Effector memory CD8-positive, alpha-beta T cell (primary cell): ENCODE measurements at regions not wholly inside any gene's neighbourhood (a gene's known extent, or its start where the extent isn't known, plus 50 kb on each side); places are given as distances from the start of the nearest gene placed in this dataset.
"Not testable (repeated sequence)": the region's sequence is repeated elsewhere in the genome, so short reads cannot be mapped to it uniquely, and the experiment has no call there.

ENCODE experiments used
- ATAC-seq: fragments of 150-1000 bp; cut with Tn5 transposase; replicated peaks from 2 replicates; pipeline ENCODE4 v1.10.0; 2021; ENCODE audit warnings: mild to moderate bottlenecking, moderate library complexity
- DNase-seq, 3 experiments: peaks; one replicate each; pipeline ENCODE4 v3.0.0; 2021
- H3K27ac Mint-ChIP-seq, 2 donors: one replicate each; pipeline ENCODE4 v1.8.0; 2022; ENCODE audit warnings: mild to moderate bottlenecking in 2 of 2, mixed read lengths in 2 of 2, moderate library complexity in 2 of 2
- H3K27me3 Mint-ChIP-seq, 2 donors: one replicate each; pipeline ENCODE4 v1.8.0; 2022; ENCODE audit warnings: mixed read lengths in 2 of 2
- H3K36me3 Mint-ChIP-seq: one replicate; pipeline ENCODE4 v1.8.0; 2022; ENCODE audit warnings: mild to moderate bottlenecking, moderate library complexity, mixed read lengths; ENCODE audit not compliant: insufficient read depth
- H3K4me1 Mint-ChIP-seq, 2 donors: one replicate each; pipeline ENCODE4 v1.8.0; 2022; ENCODE audit warnings: low read depth in 2 of 2, mixed read lengths in 2 of 2
- H3K4me3 Mint-ChIP-seq, 2 donors: one replicate each; pipeline ENCODE4 v1.8.0; 2022; ENCODE audit warnings: mild to moderate bottlenecking in 2 of 2, mixed read lengths in 2 of 2, moderate library complexity in 2 of 2
- H3K9me3 Mint-ChIP-seq, 2 donors: one replicate each; pipeline ENCODE4 v1.8.0; 2022; ENCODE audit warnings: mixed read lengths in 2 of 2

DNA sequence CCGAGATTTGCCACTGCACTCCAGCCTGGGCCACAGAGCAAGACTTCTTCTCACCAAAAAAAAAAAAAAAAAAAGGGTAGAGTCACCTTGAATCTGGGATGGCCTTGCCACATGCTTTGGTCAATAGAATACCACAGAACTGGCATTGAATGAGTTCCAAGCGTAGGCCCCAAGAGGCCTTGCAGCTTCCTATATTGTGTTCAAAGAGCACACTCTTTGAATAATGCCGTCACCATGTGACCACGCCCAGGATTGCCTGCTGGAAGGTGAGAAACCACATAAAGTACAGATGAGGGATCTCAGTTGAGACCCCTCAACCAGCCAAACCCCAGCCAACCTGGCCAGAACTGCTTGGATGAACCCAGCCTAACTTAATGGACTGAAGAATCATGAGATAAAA is 239.2 kb upstream of the AMIGO2 start:
- ATAC-seq, result peak; percentile 14
- H3K4me1 Mint-ChIP-seq, result peaks cover 7 to 16% of the 10 kb centered on the region in 2 donors
- DNase-seq, result no peak
- no peaks in the 10 kb centered on the region for H3K27me3 Mint-ChIP-seq
- no peak overlapping the region for H3K4me3 Mint-ChIP-seq
- H3K27ac Mint-ChIP-seq, result peak overlapping the region; percentile 54 to 94
- H3K36me3 Mint-ChIP-seq, result peaks cover 6% of the 10 kb centered on the region
- H3K9me3 Mint-ChIP-seq, result no peaks in the 10 kb centered on the region

DNA sequence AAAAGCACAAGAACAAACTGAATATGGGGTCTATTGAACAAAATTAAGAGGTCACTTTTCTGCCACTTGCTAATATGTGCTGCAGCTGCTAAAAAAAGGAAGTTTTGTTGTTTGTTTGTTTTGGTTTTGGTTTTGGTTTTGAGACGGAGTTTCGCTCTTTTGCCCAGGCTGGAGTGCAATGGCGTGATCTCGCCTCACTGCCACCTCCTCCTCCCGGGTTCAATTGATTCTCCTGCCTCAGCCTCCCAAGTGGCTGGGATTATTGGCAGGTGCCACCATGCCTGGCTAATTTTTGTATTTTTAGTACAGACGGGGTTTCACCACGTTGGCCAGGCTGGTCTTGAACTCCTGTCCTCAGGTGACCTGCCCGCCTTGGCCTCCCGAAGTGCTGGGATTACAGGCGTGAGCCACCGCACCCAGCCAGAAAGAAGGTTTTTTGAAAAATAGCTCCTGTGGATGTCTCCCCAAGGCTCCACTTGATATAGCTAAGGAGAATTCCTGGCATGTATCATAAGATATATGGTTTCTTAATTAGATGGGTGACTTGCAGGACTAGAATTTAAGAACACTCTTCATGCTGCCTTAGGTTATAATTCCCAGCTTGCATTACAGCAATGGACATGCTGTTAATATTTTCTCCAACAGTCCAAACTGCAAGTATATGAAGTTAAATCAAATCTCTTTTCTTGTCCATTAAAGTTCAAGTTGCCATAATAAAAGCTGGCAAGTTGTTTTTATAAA is 237.6 kb upstream of the AMIGO2 start:
- ATAC-seq (peak; percentile 70), DNase-seq (peak in 2 of 3 experiments; percentile 16 to 24)
- Mint-ChIP-seq H3K4me3 (peak overlapping the region; percentile 68 to 73), H3K4me1 (peaks cover 12 to 27% of the 10 kb centered on the region in 2 donors), H3K27me3 (no peaks in the 10 kb centered on the region), H3K36me3 (peaks cover 6% of the 10 kb centered on the region), H3K27ac (peak overlapping the region; percentile 88 to 94), H3K9me3 (no peaks in the 10 kb centered on the region)

GRCh38 chr12:47316609-47317049 is 236.9 kb upstream of the AMIGO2 start:
- Mint-ChIP-seq H3K4me3 (peak overlapping the region; percentile 68 to 73), H3K9me3 (no peaks in the 10 kb centered on the region), H3K27me3 (no peaks in the 10 kb centered on the region), H3K4me1 (peaks cover 12 to 27% of the 10 kb centered on the region in 2 donors), H3K36me3 (peaks cover 6% of the 10 kb centered on the region), H3K27ac (peak overlapping the region; percentile 88 to 94)
- ATAC-seq (no peak), DNase-seq (no peak)

GRCh38 chr12:47314996-47315395 is 235.2 kb upstream of the AMIGO2 start:
- Mint-ChIP-seq H3K4me1 (peaks cover 13 to 27% of the 10 kb centered on the region in 2 donors), H3K36me3 (peaks cover 6% of the 10 kb centered on the region), H3K4me3 (no peak overlapping the region), H3K9me3 (no peaks in the 10 kb centered on the region), H3K27me3 (no peaks in the 10 kb centered on the region), H3K27ac (peak overlapping the region in 1 of 2 donors; percentile 59)
- ATAC-seq (no peak), DNase-seq (no peak)

GRCh38 chr12:47312808-47313426 is 233.2 kb upstream of the AMIGO2 start:
- no peak overlapping the region for H3K4me3 Mint-ChIP-seq
- peaks cover 11 to 24% of the 10 kb centered on the region in 2 donors for H3K4me1 Mint-ChIP-seq
- DNase-seq (no peak), ATAC-seq (no peak)
- no peaks in the 10 kb centered on the region for H3K27me3 Mint-ChIP-seq
- peaks cover 3% of the 10 kb centered on the region for H3K36me3 Mint-ChIP-seq
- H3K9me3 Mint-ChIP-seq, result no peaks in the 10 kb centered on the region
- H3K27ac Mint-ChIP-seq, result peak overlapping the region in 1 of 2 donors; percentile 60

DNA sequence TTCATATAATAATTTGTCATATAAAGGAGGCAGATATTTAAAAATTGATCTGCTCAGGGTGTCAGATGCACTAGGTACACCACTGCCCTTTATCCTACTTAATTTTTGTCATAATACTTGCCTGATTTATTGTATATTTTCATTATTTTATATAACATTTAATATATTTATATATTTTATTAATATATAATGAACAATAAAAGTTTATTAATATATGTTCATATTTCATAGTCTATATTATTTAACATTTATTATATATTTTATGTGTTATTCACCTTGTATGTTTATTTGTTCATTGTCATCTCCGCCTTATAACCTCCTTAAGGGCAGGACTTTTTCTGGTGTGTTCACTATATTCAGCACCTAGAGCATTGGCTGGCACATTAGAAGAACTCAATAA is 232.4 kb upstream of the AMIGO2 start:
- Mint-ChIP-seq H3K36me3 (peaks cover 1% of the 10 kb centered on the region), H3K9me3 (no peaks in the 10 kb centered on the region), H3K4me3 (no peak overlapping the region), H3K27ac (peak overlapping the region in 1 of 2 donors; percentile 60), H3K4me1 (peaks cover 18 to 32% of the 10 kb centered on the region in 2 donors), H3K27me3 (no peaks in the 10 kb centered on the region)
- ATAC-seq (no peak), DNase-seq (no peak)

DNA sequence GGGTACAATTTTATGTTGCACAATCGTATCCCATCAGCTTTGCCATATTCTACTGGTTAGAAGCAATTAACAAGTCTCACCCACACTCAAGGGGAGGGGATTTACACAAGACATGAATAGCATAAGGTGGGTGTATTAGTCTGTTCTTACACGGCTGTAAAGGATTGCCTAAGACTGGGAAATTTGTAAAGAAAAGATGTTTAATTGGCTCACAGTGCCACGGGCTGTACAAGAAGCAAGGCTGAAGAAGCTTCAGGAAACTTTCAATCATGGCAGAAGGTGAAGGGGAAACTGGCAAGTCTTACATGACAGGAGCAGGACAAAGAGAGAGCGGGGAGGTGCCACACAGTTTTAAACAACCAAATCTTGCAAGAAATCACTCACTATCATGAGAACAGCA is 231.8 kb upstream of the AMIGO2 start:
- Mint-ChIP-seq H3K27ac (no peak overlapping the region), H3K27me3 (no peaks in the 10 kb centered on the region), H3K36me3 (peaks cover 7% of the 10 kb centered on the region), H3K9me3 (no peaks in the 10 kb centered on the region), H3K4me3 (no peak overlapping the region), H3K4me1 (peaks cover 21 to 37% of the 10 kb centered on the region in 2 donors)
- ATAC-seq, result no peak
- no peak for DNase-seq

DNA sequence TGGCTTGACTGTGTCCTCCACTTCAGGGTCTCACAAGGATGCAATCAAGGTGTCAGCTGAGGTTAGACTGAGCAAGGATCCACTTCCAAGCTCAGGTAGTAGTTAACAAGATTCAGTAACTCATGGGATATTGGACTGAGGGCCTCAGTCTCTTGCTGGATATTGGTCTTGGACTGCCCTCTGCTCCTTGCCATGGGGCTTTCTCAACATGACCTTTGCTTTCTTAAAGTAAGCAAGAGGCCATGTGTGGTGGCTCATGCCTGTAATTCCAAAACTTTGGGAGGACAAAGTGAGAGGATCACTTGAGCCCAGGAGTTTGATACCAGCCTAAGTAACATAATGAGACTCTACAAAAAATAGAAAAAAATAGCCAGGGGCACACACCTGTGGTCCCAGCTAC is 231.3 kb upstream of the AMIGO2 start:
- DNase-seq (no peak), ATAC-seq (no peak)
- Mint-ChIP-seq H3K4me3 (no peak overlapping the region), H3K27ac (no peak overlapping the region), H3K27me3 (no peaks in the 10 kb centered on the region), H3K36me3 (peaks cover 7% of the 10 kb centered on the region), H3K9me3 (no peaks in the 10 kb centered on the region), H3K4me1 (peaks cover 19 to 40% of the 10 kb centered on the region in 2 donors)

- no peak overlapping the region for H3K27ac Mint-ChIP-seq
- H3K9me3 Mint-ChIP-seq, result no peaks in the 10 kb centered on the region
- peaks cover 19 to 28% of the 10 kb centered on the region in 2 donors for H3K4me1 Mint-ChIP-seq
Observed at GRCh38 chr12:47308672-47309071, 228.9 kb upstream of the AMIGO2 start.

GRCh38 chr12:47307680-47308399 is 228.1 kb upstream of the AMIGO2 start:
- no peaks in the 10 kb centered on the region for H3K9me3 Mint-ChIP-seq
- DNase-seq (peak; percentile 40 to 50 (median 45)), ATAC-seq (peak; percentile 95)
- H3K4me3 Mint-ChIP-seq, result peak overlapping the region; percentile 75 to 82
- H3K27me3 Mint-ChIP-seq, result no peaks in the 10 kb centered on the region
- H3K4me1 Mint-ChIP-seq, result peaks cover 18 to 22% of the 10 kb centered on the region in 2 donors
- H3K36me3 Mint-ChIP-seq, result peaks cover 7% of the 10 kb centered on the region
- H3K27ac Mint-ChIP-seq, result peak overlapping the region; percentile 9 to 85

More at GRCh38 chr12:47308672-47309071, 228.9 kb upstream of the AMIGO2 start:
- no peaks in the 10 kb centered on the region for H3K27me3 Mint-ChIP-seq
- no peak overlapping the region for H3K4me3 Mint-ChIP-seq
- DNase-seq (no peak), ATAC-seq (no peak)
- H3K36me3 Mint-ChIP-seq, result peaks cover 7% of the 10 kb centered on the region

DNA sequence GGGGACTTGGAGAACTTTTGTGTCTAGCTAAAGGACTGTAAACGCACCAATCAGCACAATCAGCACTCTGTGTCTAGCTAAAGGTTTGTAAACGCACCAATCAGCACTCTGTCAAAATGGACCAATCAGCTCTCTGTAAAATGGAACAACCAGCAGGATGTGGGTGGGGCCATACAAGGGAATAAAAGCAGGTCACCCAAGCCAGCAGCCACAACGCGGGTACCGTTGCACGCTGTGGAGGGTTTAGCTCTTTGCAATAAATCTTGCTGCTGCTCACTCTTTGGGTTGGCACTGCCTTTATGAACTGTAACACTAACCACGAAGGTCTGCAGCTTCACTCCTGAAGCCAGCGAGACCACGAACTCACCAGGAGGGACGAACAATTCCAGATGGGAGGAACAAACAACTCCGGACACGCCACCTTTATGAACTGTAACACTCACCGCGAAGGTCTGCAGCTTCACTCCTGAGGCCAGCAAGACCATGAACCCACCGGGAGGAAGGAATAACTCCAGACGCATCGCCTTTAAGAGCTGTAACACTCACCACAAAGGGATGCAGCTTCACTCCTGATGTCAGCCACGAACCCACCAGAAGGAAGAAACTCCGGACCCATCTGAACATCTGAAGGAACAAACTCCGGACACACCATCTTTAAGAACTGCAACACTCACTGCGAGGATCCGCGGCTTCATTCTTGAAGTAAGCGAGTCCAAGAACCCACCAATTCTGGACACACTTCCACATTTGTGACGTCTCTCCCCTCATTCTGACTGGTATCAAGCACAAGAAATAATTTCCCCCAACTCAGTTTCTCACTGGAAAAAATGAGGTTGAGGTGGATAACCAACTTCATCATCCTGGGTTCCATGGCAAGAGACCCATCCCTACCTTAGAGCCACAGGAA is 227.3 kb upstream of the AMIGO2 start:
- DNase-seq, result peak; percentile 13 to 43 (median 37)
- H3K4me1 Mint-ChIP-seq, result peaks cover 18 to 22% of the 10 kb centered on the region in 2 donors
- not testable (repeated sequence) for H3K9me3 Mint-ChIP-seq, H3K27me3 Mint-ChIP-seq, H3K36me3 Mint-ChIP-seq
- peak overlapping the region; percentile 75 to 82 for H3K4me3 Mint-ChIP-seq
- peak overlapping the region; percentile 67 to 85 for H3K27ac Mint-ChIP-seq
- ATAC-seq, result peak; percentile 62

DNA sequence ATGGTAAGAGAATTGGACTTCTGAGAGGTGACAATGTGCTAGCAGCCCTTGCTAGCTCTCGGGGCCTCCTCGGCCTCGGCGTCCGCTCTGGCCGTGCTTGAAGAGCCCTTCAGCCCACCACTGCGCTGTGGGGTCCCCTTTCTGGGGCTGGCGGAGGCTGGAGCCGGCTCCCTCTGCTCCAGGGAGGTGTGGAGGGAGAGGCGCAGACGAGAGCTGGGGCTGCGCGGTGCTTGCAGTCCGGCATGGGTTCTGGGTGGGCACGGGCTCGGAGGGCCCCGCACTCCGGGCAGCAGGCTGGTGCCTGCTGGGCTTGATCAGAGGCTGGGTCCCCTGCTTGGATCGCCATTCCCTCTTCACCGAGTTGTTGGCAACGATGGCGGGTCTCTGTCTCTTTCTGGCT is 226.4 kb upstream of the AMIGO2 start:
- DNase-seq (no peak), ATAC-seq (no peak)
- no peak overlapping the region for H3K4me3 Mint-ChIP-seq
- H3K36me3 Mint-ChIP-seq, result peaks cover 7% of the 10 kb centered on the region
- H3K27ac Mint-ChIP-seq, result no peak overlapping the region
- no peaks in the 10 kb centered on the region for H3K27me3 Mint-ChIP-seq
- no peaks in the 10 kb centered on the region for H3K9me3 Mint-ChIP-seq
- peaks cover 16 to 22% of the 10 kb centered on the region in 2 donors for H3K4me1 Mint-ChIP-seq

GRCh38 chr12:47305464-47305863 is 225.7 kb upstream of the AMIGO2 start:
- Mint-ChIP-seq H3K4me3 (no peak overlapping the region), H3K4me1 (peaks cover 16 to 22% of the 10 kb centered on the region in 2 donors), H3K27me3 (no peaks in the 10 kb centered on the region), H3K9me3 (no peaks in the 10 kb centered on the region), H3K36me3 (peaks cover 7% of the 10 kb centered on the region), H3K27ac (no peak overlapping the region)
- ATAC-seq, result no peak
- no peak for DNase-seq
